HG03432 (cell line): ENCODE measurements at regions not wholly inside any gene's neighbourhood (a gene's known extent, or its start where the extent isn't known, plus 50 kb on each side); places are given as distances from the start of the nearest gene placed in this dataset.
"Not testable (repeated sequence)": the region's sequence is repeated elsewhere in the genome, so short reads cannot be mapped to it uniquely, and the experiment has no call there.

ENCODE experiments used
- ATAC-seq: cut with Tn5 transposase; IDR thresholded peaks from one replicate; pipeline ENCODE4 v1.9.1; 2021; ENCODE audit warnings: mild to moderate bottlenecking, moderate library complexity; ENCODE audit not compliant: unreplicated experiment

DNA sequence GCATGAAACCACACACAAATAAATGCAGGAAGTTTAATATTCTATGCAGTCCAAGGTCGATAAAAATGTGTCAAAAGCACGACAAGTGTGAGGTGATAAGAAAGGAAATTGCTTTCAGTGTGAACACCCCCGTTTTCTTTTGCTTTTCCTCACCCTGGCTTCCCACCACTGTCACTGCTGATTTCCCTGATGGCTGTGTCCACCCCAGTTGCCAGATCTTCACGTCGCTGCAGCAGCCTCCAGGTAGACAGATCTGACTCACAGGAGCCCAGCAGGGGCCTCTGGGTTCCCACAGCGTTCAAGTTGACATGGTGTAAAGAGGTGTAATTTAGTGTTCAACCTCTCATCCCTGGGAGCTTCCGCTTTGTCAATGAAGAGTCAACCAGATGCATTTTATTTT, 128.0 kb upstream of the TACR1 start:
- no peak for ATAC-seq

DNA sequence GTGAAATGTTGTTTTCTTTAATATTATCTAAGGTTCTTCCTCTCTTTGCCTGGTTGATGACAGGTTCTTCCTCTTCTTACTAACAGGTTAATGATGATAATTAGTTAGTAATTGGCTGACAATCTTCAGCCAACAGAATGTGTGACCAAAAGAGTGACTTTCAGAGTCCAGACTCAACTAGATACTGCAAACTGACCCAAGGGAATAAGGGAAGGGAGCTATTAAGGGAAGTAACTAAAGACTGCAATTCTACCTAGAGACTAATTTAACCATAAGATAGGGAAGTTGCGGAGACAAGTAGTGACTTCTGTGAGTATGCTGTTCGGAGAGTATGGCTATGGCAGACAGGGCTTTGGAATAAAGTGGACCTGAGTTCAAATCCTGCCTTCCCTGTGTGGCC, 127.3 kb upstream of the TACR1 start:
- no peak for ATAC-seq

DNA sequence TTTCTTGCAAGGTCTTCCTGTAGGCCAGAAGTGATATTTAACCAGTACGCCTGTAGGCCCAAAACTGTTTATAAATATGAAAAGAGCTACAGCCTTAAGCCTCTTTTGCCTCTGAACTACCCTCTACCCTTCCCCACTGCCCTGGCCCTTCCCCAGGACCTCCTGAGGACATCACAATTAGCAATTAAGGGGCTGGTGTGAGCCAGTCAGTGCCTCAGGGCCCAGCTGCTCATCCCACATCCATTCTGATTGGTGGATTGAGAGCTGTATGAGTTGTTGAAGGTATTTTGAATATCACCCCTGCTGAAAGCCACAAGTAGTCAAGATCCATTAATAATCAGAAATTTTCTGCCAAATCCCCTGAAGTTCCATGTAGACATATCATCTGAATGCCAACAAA, 126.3 kb upstream of the TACR1 start:
- no peak for ATAC-seq

DNA sequence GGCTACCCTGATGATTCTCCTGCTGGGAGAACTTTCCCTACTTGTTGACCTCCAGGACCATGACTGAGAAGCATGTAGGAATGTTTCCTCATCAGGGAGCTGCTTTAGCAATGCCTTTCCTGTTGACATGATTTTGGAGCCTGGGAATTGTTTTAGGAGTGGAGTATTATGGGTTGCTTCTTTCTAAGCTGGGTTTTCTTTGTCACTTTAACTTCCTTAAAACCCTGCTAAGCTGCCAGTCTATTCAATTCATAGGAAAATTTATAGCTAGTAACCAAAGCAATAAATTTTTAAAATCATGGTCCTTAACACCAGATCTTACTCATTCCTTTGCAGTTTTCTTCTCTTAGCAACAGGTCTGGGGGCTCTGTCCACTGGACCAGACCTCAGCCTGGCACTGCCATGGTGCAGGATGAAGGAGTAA, 125.6 kb upstream of the TACR1 start:
- no peak for ATAC-seq

DNA sequence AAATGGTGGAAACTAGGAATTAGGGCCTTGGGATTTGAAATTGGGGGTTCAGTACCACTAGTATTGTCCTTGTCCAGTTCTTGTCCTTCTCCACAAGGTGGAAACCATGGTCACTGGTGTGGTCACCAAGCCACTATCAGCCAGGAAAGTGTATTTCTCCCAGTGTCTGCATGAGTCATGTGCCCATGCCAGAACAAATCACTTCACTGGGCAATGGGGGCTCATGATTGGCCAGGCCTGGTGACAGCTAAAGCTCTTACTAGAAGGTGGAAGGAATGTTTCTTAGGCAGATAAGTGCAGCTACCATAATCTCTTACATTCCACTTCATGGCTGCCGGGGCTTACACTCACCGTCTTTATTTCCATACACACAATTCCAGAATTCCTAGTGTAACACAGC, 124.8 kb upstream of the TACR1 start:
- ATAC-seq: no peak

DNA sequence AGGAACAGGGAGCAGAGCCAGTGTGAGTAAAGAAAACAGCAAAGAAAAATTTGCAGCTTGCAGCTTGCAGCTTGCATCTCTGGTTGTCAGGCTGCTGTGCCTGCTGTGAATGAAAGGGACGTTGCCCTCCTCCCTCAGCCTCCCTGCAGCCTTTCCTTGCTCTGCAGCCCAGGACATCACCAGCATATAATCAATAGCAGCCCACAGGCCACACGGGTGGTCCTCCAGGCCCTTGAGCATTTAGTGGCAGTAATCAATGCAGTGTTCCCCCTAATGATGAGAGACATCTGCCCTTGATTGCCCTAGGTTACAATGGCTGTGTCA, 122.2 kb upstream of the TACR1 start:
- ATAC-seq: no peak

DNA sequence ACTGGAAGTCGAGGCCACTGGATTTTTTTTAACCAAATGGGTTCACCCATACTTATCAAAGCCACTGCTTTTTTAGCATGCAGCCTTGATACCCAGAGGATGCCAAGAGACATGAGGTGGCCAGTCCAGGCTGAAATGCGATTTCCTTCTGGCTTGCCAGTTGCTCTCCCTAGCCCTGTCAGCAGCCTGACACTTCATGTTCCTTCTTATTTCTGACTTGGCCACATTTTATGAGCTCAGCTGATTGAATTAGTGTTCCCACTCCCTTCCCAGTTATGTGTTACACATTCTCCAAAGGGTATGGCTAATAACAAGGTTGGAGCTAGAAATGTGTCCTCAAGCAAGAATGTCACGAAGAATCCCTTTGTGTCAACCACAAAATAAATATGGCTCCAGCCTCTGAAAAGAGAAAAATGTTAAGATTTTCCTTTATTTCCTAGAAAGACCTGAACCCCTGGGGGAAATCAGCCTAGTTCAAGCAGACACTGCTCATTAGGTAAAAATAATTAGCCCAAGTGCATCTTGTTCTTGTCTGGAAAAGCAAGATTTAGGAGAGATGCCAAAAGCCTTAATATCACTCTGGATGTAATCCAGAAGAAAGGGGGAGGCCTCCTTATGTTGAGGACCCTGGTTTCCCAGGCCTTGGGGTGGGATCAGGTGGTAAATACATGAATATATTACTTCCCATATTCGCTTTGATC, 121.7 kb upstream of the TACR1 start:
- ATAC-seq: no peak

DNA sequence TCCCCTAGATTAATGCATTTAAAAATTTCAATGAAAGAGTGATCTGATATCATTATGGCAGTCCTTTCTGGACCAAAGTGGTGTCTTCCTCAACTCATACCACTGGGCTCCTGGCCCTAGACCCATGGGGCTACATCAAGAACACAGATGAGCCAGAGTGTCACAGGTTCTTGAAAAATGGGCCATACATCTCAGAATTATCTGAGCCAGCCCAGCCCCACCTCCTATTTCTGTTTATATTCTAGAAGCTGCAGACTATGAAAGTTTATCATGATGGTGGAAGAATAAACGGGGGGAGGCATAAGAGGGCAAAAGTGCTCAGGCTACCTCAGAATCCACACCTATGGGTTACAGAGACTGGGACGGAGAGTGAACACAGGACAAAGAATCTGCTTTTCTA, 120.6 kb upstream of the TACR1 start:
- no peak for ATAC-seq

DNA sequence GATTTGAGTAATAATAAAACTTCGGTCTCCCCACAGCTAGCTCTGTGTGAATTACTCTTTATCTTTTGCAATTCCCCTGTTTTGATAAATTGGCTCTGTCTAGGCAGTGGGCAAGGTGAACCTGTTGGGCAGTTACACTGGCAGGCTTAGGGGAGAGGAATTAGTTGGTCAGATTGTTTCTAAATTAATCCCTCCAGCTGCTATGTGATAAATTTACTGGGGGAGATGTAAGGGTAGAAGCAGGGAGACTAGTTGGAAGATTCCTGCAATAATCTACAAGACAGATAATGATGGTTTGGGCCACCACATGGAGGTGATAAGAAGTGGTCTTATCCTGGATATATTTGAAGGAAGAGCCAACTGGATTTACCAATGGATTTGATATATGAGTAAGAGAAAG, 118.5 kb upstream of the TACR1 start:
- no peak for ATAC-seq

DNA sequence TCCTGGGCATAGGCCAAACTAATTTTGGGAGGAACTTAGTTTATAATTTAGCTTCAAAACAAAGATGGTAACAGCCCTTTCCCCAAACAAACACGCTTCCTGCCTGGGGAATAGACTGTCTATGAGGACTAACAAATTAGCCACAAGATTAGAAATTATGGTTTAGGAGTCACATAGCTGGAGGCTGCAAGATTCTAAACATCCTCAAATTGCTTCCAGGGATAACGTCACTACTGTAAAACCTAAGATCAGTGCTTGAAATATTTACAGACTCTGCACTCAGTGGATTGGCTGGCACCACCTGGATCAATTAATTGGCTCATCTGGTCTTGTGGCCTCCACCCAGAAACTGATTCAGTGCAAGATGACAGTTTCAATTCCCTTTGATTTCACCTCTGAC, 118.0 kb upstream of the TACR1 start:
- ATAC-seq: no peak

DNA sequence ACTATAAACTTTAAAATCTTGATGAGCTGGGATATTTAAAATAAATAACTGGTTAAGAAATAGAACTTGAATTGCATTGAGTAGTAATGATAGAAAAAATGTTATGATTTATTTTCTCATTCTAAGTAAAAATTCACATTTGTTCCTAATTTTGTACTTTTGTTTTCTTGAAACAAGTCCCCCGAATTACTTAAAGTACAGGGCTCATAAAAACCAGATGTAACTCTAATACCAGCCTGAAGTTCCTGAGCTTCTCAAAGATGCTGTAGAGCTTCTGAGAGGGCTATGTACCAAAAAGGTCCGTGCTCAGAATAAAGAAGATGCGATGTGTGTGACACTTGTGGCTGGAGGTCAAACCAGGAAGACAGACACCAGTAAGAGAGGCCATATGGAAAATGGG, 116.1 kb upstream of the TACR1 start:
- ATAC-seq: no peak

DNA sequence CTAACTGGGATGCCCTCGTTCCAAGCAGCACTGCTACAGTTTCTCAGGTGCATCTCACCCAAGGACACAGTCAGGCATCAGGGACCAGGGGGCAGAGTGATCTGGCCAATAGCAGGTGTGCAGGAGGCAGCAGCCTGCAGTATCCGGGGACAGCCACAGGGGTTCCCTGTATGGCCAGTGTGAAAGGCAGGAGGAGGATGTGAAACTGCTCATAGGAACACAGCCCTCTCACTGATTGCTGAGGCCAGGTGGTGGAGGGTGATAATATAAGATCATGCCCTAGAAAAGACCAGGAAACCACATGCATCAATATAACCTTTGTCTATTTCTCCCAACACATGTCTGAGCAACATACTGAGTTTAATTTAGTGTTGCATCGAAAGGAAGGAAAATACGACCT, 112.7 kb upstream of the TACR1 start:
- peak; percentile 100 for ATAC-seq

DNA sequence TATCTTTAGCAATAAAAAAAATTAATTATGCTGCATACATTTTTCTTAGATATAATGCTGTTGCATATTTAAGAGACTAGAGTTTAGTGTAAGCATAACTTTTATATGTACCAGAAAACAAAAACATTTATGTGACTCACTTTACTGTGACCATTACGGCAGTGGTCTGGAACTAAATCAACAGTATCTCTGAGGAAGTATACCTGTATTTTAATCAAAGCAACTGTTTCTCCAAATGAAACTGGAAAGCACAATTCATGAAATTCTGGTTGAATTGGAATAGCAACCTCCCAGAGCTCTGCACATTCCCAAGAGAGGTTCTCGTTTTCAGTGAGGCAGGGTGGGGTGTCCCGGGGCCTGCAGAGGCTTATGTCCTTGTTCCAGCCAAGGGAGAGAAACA, 112.2 kb upstream of the TACR1 start:
- no peak for ATAC-seq

DNA sequence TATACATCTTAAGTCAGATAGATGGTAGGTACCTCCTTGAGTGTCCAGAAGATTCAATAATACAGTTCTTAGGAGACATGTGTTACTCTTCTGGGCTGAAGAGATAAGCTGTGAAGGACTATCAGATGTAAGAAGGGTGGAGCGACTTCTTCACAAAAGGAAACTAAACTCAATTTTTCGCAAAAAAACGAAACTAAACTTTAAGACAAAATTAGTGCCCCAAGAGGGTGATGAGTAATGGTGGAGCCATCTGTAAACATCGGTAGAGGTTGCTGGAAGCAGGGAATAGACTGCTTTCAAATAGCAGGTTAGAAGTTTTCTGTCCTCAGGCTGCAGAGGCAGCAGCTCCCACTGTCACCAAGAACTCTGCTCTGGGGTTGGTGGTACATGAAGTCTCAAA, 111.6 kb upstream of the TACR1 start:
- ATAC-seq: no peak

DNA sequence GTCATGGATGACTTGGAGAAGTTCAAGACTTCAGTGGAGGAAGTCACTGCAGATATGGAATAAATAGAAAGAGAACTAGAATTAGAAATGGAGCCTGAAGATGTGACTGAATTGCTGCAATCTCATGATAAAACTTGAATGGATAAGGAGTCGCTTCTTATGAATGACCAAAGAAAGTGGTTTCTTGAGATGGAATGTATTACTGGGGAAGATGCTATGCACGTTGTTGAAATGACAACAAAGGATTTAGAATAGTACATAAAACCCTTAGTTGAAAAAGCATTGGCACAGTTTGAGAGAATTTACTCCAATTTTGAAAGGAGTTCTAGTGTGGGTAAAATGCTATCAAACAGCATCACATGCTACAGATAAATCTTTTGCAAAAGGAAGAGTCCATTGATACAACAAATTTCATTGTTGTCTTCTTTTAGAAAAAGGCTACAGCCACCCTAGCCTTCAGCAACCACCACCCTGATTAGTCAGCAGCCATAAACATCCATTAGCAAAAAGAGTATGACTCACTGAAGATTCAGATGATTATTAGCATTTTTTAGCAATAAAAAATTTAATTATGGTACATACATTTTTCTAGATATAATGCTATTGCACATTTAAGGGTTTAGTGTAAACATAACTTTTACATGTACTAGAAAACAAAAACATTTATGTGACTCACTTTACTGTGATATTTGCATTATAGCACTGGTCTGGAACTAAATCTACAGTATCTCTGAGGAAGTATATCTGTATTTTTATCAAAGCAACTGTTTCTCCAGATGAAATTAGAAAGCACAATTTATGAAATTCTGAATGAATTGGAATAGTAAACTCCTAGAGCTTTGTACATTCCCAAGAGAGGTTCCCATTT, 110.5 kb upstream of the TACR1 start:
- ATAC-seq: no peak

DNA sequence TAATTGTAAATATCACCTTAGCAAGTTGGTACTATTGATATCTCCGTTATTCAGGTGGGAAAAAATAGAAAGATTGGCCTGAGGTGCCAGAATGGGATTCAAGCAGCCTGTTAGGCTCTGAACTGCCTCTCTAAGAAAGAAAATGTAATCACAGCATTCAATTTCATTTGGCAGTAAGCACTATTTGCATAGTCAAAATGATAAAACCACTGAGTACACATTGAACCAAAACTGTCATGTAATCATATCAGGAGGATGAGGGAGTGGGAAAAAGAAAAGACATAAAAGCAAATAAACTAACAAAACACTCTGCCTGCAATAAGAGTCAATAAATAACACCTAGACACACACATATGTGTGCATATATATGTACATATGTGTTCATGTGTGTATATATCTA, 103.9 kb upstream of the TACR1 start:
- ATAC-seq: no peak

DNA sequence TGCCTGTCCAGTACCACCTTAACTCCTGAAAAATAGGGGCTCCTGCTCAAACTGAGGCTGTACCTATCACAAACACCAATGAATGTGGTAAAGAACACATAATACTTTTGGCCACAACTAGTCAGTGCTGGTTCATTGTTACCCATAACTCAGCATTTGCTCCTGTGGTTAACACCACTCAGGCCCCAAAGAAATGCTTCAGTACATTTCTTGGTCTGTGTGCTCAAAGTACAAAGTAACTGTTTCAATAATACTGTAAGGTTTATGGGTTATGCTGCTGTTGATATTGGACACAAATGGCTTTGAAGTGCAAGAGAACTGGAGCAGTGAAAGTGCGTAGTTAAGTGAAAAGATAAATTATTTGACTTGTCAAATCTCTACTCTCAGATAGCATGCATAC, 95.0 kb upstream of the TACR1 start:
- ATAC-seq: no peak

DNA sequence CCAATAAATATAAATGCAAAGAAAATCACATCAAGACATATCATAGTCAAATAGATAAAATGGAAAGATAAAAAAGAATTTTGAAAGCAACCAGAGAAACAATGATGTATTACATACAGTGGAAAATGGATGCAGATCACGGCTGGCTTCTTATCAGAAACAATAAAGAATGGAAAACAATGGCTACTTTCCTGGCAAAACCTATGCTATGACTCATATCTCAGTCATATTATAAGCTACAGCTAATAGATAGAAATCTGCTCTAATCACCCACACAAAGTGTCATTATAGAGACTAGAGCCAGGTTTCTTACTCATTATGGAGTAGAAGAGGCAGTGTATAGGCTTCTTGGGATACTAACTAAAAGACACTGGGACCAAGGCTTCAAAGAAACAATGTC, 93.5 kb upstream of the TACR1 start:
- ATAC-seq: no peak

DNA sequence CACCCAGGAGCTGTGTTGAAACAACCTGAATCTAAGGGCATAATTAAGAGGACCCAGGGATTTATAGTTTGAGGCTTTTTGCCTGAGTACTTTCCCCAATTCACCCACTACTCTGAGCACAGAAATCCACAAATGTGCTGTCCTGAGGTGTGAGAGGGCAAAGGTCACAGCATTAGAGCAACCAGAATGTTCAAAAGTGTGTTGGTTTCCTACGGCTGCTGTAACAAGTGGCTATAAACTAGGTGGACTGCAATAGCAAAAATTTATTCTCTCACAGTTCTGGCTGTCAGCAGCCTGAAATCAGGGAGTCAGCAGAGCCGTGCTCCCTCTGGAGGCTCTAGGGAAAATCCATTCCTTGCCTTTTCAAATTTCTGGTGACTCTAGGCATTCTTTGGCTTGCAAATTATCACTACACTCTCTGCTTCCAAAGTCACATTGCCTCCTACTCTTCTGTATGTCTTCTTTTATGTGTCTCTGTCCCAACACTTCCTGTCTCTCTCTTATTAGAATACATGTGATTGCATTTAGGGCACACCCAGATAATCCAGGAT, 91.4 kb upstream of the TACR1 start:
- no peak for ATAC-seq

DNA sequence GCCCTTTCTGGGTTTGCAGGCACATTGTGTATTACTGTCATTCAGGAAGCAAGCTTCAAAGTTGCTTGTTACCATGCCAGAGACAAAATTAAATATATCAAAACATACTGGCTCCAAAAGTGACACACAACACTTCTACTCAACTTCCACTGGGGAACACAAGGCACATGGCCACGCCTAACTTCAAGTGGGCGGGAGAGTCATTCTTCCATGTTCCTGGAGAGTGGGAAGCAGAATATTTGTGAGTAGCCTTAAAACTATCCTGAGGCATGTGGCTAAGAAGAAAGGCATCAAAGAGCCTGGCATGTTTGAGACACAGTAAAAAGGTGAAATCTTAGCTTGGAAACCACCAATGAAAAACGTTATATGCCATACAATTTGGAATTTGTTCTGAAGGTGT, 90.5 kb upstream of the TACR1 start:
- no peak for ATAC-seq

DNA sequence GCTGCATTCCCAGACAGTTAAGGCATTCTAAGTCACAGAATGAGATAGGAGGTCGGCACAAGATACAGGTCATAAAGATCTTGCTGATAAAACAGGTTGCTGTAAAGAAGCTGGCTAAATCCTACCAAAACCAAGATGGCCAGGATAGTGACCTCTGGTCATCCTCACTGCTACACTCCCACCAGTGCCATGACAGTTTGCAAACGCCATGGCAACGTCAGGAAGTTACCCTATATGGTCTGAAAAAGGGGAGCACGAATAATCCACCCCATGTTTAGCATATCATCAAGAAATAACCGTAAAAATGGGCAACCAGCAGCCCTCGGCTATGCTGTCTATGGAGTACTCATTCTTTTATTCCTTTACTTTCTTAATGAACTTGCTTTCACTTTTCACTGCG, 89.9 kb upstream of the TACR1 start:
- ATAC-seq: not testable (repeated sequence)

DNA sequence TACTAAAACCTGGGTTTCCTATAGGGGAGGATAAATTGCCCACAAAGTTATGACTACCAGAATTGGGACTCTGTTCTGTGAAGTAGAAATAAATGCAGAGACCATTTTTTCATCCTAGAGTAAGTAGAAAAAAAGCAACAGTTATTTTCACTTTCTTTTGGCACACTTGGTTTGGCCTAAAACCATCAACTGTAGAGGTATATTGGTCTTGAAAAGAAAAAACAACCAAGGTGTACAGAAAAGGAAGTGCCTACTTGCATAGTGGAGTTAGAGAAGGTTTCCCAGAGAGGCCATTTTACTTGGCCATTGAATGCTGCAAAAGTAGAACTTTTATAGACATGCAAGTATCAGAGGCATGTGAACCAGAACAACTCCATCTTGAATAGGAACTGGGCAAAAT, 89.4 kb upstream of the TACR1 start:
- ATAC-seq: no peak
